ENCODE measurements at regions not wholly inside any gene's neighbourhood (a gene's known extent, or its start where the extent isn't known, plus 50 kb on each side); places are given as distances from the start of the nearest gene placed in this dataset.

GRCh38 chr15:60093273-60094067, 89.4 kb downstream of the FOXB1 start:
- DNase-seq (ENCODE audit: low read depth in 3 of 3), result no peak

GRCh38 chr15:60095711-60096110, 91.6 kb downstream of the FOXB1 start:
- no peak for DNase-seq (ENCODE audit: low read depth in 3 of 3)

GRCh38 chr15:60096157-60096556, 92.0 kb downstream of the FOXB1 start:
- DNase-seq (ENCODE audit: low read depth in 3 of 3), result no peak

- DNase-seq (ENCODE audit: low read depth in 3 of 3), result no peak
These were observed 97.3 kb downstream of the FOXB1 start for GRCh38 chr15:60101416-60101815.

GRCh38 chr15:60102748-60103147, 98.6 kb downstream of the FOXB1 start:
- no peak for DNase-seq (ENCODE audit: low read depth in 3 of 3)

- DNase-seq (ENCODE audit: low read depth in 3 of 3), result no peak
These were observed 106.8 kb downstream of the FOXB1 start for GRCh38 chr15:60110909-60111308.

GRCh38 chr15:60115579-60116380, 111.7 kb downstream of the FOXB1 start:
- no peak for DNase-seq (ENCODE audit: low read depth in 3 of 3)

- no peak for DNase-seq (ENCODE audit: low read depth in 3 of 3)
These were observed 112.5 kb downstream of the FOXB1 start for GRCh38 chr15:60116456-60117089.

- no peak for DNase-seq (ENCODE audit: low read depth in 3 of 3)
These were observed 114.0 kb downstream of the FOXB1 start for GRCh38 chr15:60118146-60118545.

GRCh38 chr15:60118626-60119025, 114.5 kb downstream of the FOXB1 start:
- no peak for DNase-seq (ENCODE audit: low read depth in 3 of 3)

- no peak for DNase-seq (ENCODE audit: low read depth in 3 of 3)
These were observed 115.0 kb downstream of the FOXB1 start for GRCh38 chr15:60119101-60119500.

GRCh38 chr15:60120100-60120499, 116.0 kb downstream of the FOXB1 start:
- no peak for DNase-seq (ENCODE audit: low read depth in 3 of 3)

- DNase-seq (ENCODE audit: low read depth in 3 of 3), result peak in 1 of 3 donors; percentile 38
These were observed 117.7 kb downstream of the FOXB1 start for GRCh38 chr15:60121845-60122244.

- DNase-seq (ENCODE audit: low read depth in 3 of 3), result no peak
These were observed 118.6 kb downstream of the FOXB1 start for GRCh38 chr15:60122691-60123090.

GRCh38 chr15:60124460-60125070, 120.5 kb downstream of the FOXB1 start:
- DNase-seq (ENCODE audit: low read depth in 3 of 3), result no peak

GRCh38 chr15:60125334-60125733, 121.2 kb downstream of the FOXB1 start:
- no peak for DNase-seq (ENCODE audit: low read depth in 3 of 3)

- DNase-seq (ENCODE audit: low read depth in 3 of 3), result no peak
These were observed 122.1 kb downstream of the FOXB1 start for GRCh38 chr15:60126200-60126599.

- no peak for DNase-seq (ENCODE audit: low read depth in 3 of 3)
These were observed 122.5 kb downstream of the FOXB1 start for GRCh38 chr15:60126661-60127060.

GRCh38 chr15:60128000-60128376, 123.9 kb downstream of the FOXB1 start:
- DNase-seq (ENCODE audit: low read depth in 3 of 3), result no peak

- no peak for DNase-seq (ENCODE audit: low read depth in 3 of 3)
These were observed 124.6 kb downstream of the FOXB1 start for GRCh38 chr15:60128710-60129109.

- DNase-seq (ENCODE audit: low read depth in 3 of 3), result no peak
These were observed 126.3 kb downstream of the FOXB1 start for GRCh38 chr15:60130398-60130797.

GRCh38 chr15:60130821-60131220, 126.7 kb downstream of the FOXB1 start:
- DNase-seq (ENCODE audit: low read depth in 3 of 3), result no peak
